MCF 10A (cell line): ENCODE measurements at regions not wholly inside any gene's neighbourhood (a gene's known extent, or its start where the extent isn't known, plus 50 kb on each side); places are given as distances from the start of the nearest gene placed in this dataset.
"Not testable (repeated sequence)": the region's sequence is repeated elsewhere in the genome, so short reads cannot be mapped to it uniquely, and the experiment has no call there.

ENCODE experiments used
- BruUV-seq: library from RNA; stranded (reverse); fragments of 400-500 nt; replicated peaks from 2 replicates; lab custom pipeline; 2021; lab: Mats Ljungman, UMichigan
- CTCF ChIA-PET: fragments of 300-600 bp; sonication (Branson Sonifier 250); formaldehyde crosslinking; extraction: SDS; loops from one replicate; lab custom pipeline; 2021; ENCODE audit warnings: antibody characterized with exemption, inconsistent platforms; lab: Yijun Ruan, JAX
- POLR2A ChIA-PET: fragments of 300-600, 350-650 bp; sonication (Branson Sonifier 250); formaldehyde crosslinking; extraction: SDS; loops from one replicate; lab custom pipeline; 2020; ENCODE audit warnings: antibody characterized with exemption, inconsistent platforms; lab: Yijun Ruan, JAX
- DNase-seq: peaks from one replicate; pipeline ENCODE4 v3.0.0-alpha.2; 2018; ENCODE audit not compliant: unreplicated experiment
- H3K27ac Mint-ChIP-seq: one replicate; pipeline ENCODE4 v1.8.0; 2022; ENCODE audit warnings: mild to moderate bottlenecking, low read depth, mixed read lengths; ENCODE audit not compliant: unreplicated experiment
- H3K27me3 Mint-ChIP-seq: one replicate; pipeline ENCODE4 v1.8.0; 2022; ENCODE audit warnings: mixed read lengths; ENCODE audit not compliant: insufficient read depth, unreplicated experiment
- H3K36me3 Mint-ChIP-seq: one replicate; pipeline ENCODE4 v1.8.0; 2022; ENCODE audit warnings: mild to moderate bottlenecking, moderate library complexity, mixed read lengths; ENCODE audit not compliant: insufficient read depth, unreplicated experiment
- H3K4me1 Mint-ChIP-seq: one replicate; pipeline ENCODE4 v1.8.0; 2022; ENCODE audit warnings: mixed read lengths; ENCODE audit not compliant: insufficient read depth, unreplicated experiment
- H3K4me3 Mint-ChIP-seq: one replicate; pipeline ENCODE4 v1.8.0; 2022; ENCODE audit warnings: mild to moderate bottlenecking, moderate library complexity, mixed read lengths; ENCODE audit not compliant: unreplicated experiment
- H3K9me3 Mint-ChIP-seq: one replicate; pipeline ENCODE4 v1.8.0; 2022; ENCODE audit warnings: mixed read lengths; ENCODE audit not compliant: unreplicated experiment
- intact Hi-C: fragments of 100-400 bp; cut with micrococcal nuclease; formaldehyde crosslinking; loops from 2 replicates; pipeline ENCODE4 v1.14.1; 2022

DNA sequence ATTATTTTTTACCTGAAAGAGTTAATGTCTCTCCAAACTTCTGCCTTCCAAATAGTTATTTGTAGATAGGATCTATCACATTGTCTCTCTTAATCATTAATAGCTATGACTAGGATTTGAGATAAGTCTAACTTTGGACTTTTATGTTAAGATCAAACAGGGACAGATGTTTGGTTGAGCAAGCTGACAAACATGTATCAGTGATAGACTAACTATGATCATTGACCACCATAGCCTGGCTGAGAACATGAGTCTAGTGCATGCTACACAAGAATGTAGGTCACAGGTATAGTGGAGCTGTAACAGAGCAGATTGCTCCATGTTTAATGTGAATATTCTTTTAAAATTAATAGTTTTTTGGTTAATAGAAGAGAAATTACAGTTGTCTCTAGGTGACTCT, 52.0 kb downstream of the SYT15B start:
- intact Hi-C loops, BruUV-seq, H3K27me3 Mint-ChIP-seq, H3K27ac Mint-ChIP-seq, H3K4me3 Mint-ChIP-seq, POLR2A ChIA-PET, DNase-seq, H3K36me3 Mint-ChIP-seq, H3K4me1 Mint-ChIP-seq, CTCF ChIA-PET, H3K9me3 Mint-ChIP-seq: not testable (repeated sequence)

DNA sequence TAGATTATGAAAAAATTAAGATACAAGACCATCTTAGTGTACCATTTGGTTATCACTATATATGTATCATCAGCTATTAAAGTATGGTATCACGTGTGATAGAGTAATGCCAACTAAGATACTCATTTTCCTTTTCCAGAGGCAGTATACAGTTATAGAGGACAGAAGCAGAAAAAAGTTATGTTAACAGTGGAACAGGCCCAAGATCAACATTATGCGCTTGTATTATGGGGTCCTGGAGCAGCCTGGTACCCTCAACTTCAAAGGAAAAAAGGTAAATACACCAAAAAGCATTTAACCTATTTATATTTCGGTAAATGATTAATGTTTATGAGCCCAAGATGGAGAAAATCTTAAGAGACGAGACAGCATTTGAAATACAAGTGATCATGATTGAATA, 52.9 kb downstream of the SYT15B start:
- H3K27ac Mint-ChIP-seq, H3K4me1 Mint-ChIP-seq, POLR2A ChIA-PET: not testable (repeated sequence)

DNA sequence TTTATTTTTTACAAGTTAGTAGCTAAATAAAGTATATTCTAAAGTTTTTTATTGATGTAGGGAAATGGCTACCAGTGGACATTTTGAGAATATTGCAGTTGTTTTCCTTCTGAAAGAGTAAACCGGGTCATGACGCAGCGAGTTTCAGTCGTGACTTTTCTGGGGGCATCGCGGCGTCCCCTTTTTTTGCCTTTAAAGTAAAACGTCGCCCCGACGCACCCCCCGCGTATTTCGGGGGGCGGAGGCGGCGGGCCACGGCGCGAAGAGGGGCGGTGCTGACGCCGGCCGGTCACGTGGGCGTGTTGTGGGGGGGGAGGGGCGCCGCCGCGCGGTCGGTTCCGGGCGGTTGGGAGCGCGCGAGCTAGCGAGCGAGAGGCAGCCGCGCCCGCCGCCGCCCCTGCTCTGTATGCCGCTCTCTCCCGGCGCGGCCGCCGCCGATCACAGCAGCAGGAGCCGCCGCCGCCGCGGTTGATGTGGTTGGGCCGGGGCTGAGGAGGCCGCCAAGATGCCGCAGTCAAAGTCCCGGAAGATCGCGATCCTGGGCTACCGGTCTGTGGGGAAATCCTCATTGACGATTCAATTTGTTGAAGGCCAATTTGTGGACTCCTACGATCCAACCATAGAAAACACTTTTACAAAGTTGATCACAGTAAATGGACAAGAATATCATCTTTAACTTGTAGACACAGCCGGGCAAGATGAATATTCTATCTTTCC, 57.5 kb downstream of the SYT15B start:
- peak; percentile 4 for DNase-seq
- H3K27ac Mint-ChIP-seq, H3K4me1 Mint-ChIP-seq, BruUV-seq, H3K9me3 Mint-ChIP-seq, CTCF ChIA-PET, POLR2A ChIA-PET, intact Hi-C loops, H3K27me3 Mint-ChIP-seq, H3K36me3 Mint-ChIP-seq: not testable (repeated sequence)
- H3K4me3 Mint-ChIP-seq = peak overlapping the region; percentile 53

More for the DNA sequence above, 52.9 kb downstream of the SYT15B start:
- intact Hi-C loops, CTCF ChIA-PET, DNase-seq, H3K9me3 Mint-ChIP-seq, BruUV-seq, H3K27me3 Mint-ChIP-seq, H3K4me3 Mint-ChIP-seq, H3K36me3 Mint-ChIP-seq: not testable (repeated sequence)

DNA sequence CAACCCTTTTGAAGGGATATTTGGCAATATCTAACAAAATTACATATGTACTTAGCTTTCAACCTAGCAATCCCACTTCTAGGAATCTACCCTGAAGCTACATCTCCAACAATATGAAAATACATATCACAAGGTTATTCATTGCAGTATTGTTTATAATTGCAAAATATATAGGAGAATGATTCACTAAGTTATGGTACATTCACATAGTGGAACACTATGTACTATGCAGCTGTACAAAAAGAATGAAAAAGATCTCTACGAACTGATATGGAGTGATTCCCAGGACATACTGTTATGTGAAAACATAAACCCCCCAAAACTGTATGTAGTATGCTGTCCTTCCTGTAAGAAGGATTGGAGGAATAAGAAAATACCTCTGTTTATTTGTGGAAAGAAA, 62.1 kb downstream of the SYT15B start:
- H3K27me3 Mint-ChIP-seq, H3K36me3 Mint-ChIP-seq, POLR2A ChIA-PET, CTCF ChIA-PET, H3K9me3 Mint-ChIP-seq, H3K4me1 Mint-ChIP-seq, intact Hi-C loops, BruUV-seq: not testable (repeated sequence)
- DNase-seq = peak; percentile 81
- peak overlapping the region; percentile 96 for H3K27ac Mint-ChIP-seq
- peak overlapping the region; percentile 28 for H3K4me3 Mint-ChIP-seq

DNA sequence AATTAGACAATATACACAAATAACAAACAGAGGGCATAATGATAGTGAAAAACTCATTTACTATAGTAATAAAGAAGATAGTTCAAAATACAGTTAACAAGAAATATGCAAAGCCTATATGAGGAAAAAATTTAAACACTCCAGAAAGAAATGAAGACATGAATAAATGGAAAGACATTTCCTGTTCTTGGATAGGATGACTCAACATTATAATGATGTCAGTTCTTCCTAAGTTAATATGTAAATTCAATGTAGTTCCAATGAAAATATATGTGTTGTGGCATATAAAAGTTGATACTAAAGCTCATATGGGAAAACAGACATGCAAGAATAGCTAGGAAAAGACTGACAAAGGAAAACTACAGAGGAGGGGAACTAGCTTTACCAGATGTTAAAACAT, 63.5 kb downstream of the SYT15B start:
- H3K27me3 Mint-ChIP-seq, H3K4me3 Mint-ChIP-seq, POLR2A ChIA-PET, H3K9me3 Mint-ChIP-seq, intact Hi-C loops, BruUV-seq, H3K36me3 Mint-ChIP-seq, CTCF ChIA-PET, H3K27ac Mint-ChIP-seq: not testable (repeated sequence)
- peaks cover 18% of the 10 kb centered on the region for H3K4me1 Mint-ChIP-seq
- peak; percentile 22 for DNase-seq

DNA sequence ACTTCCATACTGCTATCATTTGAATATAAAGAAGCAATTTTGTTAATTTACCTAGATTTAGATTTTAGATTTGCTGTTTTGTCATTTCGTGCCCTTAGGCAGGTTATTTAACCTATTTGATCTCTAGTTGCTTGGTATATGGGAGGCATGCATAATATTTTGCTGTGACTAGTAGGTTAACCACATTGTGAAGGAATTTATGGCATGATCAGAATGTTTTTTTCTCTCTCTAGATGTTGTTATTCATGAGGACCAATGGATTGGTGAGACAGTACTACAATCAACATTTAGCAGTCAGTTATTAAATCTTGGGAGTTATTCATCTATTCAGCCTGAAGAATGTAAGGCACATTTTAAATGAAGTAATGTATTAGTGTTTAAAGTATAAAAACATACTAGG, 67.2 kb downstream of the SYT15B start:
- CTCF ChIA-PET, H3K27me3 Mint-ChIP-seq, BruUV-seq, DNase-seq, intact Hi-C loops, H3K4me3 Mint-ChIP-seq, H3K36me3 Mint-ChIP-seq, H3K9me3 Mint-ChIP-seq, POLR2A ChIA-PET: not testable (repeated sequence)
- H3K27ac Mint-ChIP-seq = peak overlapping the region; percentile 87
- peaks cover 11% of the 10 kb centered on the region for H3K4me1 Mint-ChIP-seq

DNA sequence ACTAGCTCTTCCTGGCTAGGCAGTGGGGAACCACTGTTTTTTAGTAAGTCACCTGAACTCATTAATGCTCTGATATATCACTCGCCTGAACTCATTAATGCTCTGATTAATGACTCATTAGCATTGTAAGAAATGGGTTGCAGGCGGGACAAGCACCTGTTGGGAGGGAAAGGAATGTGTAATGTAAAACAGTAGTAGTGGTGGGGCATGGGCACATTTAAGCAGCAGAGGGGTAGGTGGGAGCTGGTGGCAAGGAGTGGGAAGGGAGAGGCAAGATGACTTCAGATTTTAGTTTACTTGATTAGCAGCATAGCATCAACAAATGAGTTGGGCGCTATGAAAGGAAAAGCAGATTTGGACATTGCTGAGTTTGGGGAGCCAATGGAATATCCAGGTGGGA, 68.2 kb downstream of the SYT15B start:
- intact Hi-C loops, BruUV-seq, H3K4me3 Mint-ChIP-seq, H3K9me3 Mint-ChIP-seq, DNase-seq, CTCF ChIA-PET, POLR2A ChIA-PET, H3K36me3 Mint-ChIP-seq, H3K27me3 Mint-ChIP-seq: not testable (repeated sequence)
- Mint-ChIP-seq H3K27ac (peak overlapping the region; percentile 87), H3K4me1 (peaks cover 11% of the 10 kb centered on the region)

DNA sequence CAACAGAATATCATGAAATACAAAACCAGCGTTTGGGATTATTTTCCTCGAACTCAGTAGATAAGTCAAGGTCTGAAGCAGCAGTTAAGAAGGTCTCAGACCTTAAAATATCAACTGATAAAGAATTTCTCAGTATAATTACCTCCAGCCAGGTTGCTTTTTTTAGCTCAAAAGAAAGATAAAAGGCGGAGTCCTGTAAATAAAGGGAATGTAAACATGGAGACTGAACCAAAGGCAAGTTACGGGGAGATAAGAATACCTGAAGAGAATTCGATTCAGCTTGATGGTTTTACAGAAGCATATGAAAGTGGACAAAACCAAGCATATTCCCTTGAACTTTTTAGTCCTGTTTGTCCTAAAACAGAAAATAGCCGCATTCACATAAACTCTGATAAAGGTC, 73.1 kb downstream of the SYT15B start:
- CTCF ChIA-PET, H3K27me3 Mint-ChIP-seq, DNase-seq, POLR2A ChIA-PET, H3K27ac Mint-ChIP-seq, intact Hi-C loops, H3K4me3 Mint-ChIP-seq, BruUV-seq, H3K9me3 Mint-ChIP-seq, H3K4me1 Mint-ChIP-seq, H3K36me3 Mint-ChIP-seq: not testable (repeated sequence)

DNA sequence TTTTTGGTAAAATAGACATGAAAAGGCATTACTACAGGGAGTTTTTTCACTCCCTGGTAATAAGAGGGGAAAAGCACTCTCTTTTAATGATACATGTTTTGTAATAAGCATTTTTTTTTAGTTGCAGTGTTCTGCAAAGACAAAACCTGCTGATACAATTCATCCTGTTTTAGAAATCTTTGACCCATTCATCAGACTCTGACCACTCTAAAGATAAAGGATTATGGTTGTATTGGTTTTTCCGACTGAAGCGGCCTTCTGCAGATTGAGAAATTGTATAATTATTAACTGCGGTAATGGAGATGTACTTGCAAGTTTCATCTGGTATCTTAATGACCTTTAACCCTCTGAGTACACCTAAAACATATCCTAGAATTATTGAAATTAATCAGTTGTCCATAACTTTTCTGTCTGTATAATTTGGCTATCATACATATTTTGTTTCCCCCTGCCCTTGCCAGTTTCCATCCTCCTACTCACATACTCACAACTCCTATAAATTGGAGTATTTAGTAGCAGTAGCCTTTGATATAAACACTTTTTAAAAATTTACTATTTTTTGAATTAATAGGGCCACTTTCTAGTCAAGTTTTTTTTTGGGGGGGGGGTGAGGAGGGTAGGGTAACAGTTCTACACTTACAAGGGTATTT, 79.4 kb downstream of the SYT15B start:
- H3K9me3 Mint-ChIP-seq, H3K36me3 Mint-ChIP-seq, intact Hi-C loops, DNase-seq, H3K4me1 Mint-ChIP-seq, CTCF ChIA-PET, POLR2A ChIA-PET, H3K27me3 Mint-ChIP-seq, BruUV-seq, H3K27ac Mint-ChIP-seq, H3K4me3 Mint-ChIP-seq: not testable (repeated sequence)
